SKM-1 (cell line): ENCODE measurements at regions not wholly inside any gene's neighbourhood (a gene's known extent, or its start where the extent isn't known, plus 50 kb on each side); places are given as distances from the start of the nearest gene placed in this dataset.

Experiments used
- DNase-seq: peaks from one replicate; lab custom pipeline; 2025; ENCODE audit not compliant: unreplicated experiment; lab: John Stamatoyannopoulos, UW

- no peak for DNase-seq
These were observed 445.1 kb upstream of the JAG1 start for GRCh38 chr20:11118802-11119380.

GRCh38 chr20:11119573-11119972, 445.8 kb upstream of the JAG1 start:
- DNase-seq, result no peak

- DNase-seq, result no peak
These were observed 446.6 kb upstream of the JAG1 start for GRCh38 chr20:11120431-11120830.

GRCh38 chr20:11124849-11125505, 451.2 kb upstream of the JAG1 start:
- DNase-seq, result no peak

GRCh38 chr20:11128220-11128718, 454.5 kb upstream of the JAG1 start:
- no peak for DNase-seq

GRCh38 chr20:11128721-11129120, 454.9 kb upstream of the JAG1 start:
- DNase-seq, result no peak

GRCh38 chr20:11130554-11131166, 456.9 kb upstream of the JAG1 start:
- DNase-seq, result no peak

- DNase-seq, result no peak
These were observed 459.1 kb upstream of the JAG1 start for GRCh38 chr20:11132819-11133415.

- DNase-seq, result no peak
These were observed 462.9 kb upstream of the JAG1 start for GRCh38 chr20:11136691-11137090.

- DNase-seq, result no peak
These were observed 463.9 kb upstream of the JAG1 start for GRCh38 chr20:11137688-11138087.

GRCh38 chr20:11140359-11140758, 466.6 kb upstream of the JAG1 start:
- DNase-seq, result no peak

GRCh38 chr20:11143481-11143880, 469.7 kb upstream of the JAG1 start:
- DNase-seq, result no peak

- DNase-seq, result no peak
These were observed 470.5 kb upstream of the JAG1 start for GRCh38 chr20:11144114-11144950.

GRCh38 chr20:11145616-11146015, 471.8 kb upstream of the JAG1 start:
- no peak for DNase-seq

GRCh38 chr20:11153819-11154218, 480.0 kb upstream of the JAG1 start:
- no peak for DNase-seq

- DNase-seq, result no peak
These were observed 481.5 kb upstream of the JAG1 start for GRCh38 chr20:11155156-11155756.

GRCh38 chr20:11156922-11157321, 483.1 kb upstream of the JAG1 start:
- no peak for DNase-seq

GRCh38 chr20:11158146-11158545, 484.3 kb upstream of the JAG1 start:
- DNase-seq, result no peak

- DNase-seq, result no peak
These were observed 484.8 kb upstream of the JAG1 start for GRCh38 chr20:11158589-11158988.

GRCh38 chr20:11159728-11160127, 485.9 kb upstream of the JAG1 start:
- DNase-seq, result no peak
